HG02642 (cell line): ENCODE measurements at regions not wholly inside any gene's neighbourhood (a gene's known extent, or its start where the extent isn't known, plus 50 kb on each side); places are given as distances from the start of the nearest gene placed in this dataset.

ENCODE experiments used
- ATAC-seq: cut with Tn5 transposase; IDR thresholded peaks from one replicate; pipeline ENCODE4 v1.9.1; 2021; ENCODE audit warnings: mild to moderate bottlenecking; ENCODE audit not compliant: unreplicated experiment, poor library complexity

DNA sequence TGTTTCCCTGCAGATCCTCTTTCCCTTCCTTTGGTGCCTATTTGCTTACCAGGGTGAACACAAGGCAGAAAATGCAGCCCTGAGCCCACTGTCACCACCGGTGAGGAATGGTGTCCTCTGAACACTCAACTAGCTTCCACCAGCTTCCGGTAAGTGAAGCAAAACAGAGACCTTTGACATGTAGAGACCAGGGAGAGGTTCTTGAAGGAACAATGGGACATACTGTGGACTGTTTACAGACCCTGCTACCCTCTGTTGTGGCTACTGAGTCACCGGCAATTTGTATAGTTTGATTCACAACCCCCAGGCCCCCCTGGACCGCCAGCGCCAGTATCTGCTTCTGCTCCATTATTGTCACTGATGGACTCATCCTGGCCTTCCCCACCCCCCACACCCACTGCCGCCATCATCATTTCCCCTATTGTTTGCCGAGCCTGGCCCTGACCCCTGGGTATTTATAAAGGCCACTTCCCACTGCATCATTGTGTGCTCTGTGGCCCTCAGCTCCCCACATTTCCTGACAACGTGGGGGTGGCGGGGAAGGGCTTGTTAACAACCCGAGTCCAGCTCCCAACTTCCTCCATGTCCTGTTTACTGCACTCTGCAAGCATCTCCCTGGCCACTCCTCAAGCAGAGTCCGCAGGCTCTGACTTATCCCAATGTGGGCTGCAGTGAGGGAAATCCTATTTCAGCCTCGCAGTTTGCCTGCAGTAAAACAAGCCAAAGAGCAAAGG lies 252.9 kb downstream of the ETS1 start:
- no peak for ATAC-seq

GRCh38 chr11:128331317-128331716 lies 256.0 kb downstream of the ETS1 start:
- no peak for ATAC-seq

GRCh38 chr11:128330203-128330602 lies 257.2 kb downstream of the ETS1 start:
- no peak for ATAC-seq

DNA sequence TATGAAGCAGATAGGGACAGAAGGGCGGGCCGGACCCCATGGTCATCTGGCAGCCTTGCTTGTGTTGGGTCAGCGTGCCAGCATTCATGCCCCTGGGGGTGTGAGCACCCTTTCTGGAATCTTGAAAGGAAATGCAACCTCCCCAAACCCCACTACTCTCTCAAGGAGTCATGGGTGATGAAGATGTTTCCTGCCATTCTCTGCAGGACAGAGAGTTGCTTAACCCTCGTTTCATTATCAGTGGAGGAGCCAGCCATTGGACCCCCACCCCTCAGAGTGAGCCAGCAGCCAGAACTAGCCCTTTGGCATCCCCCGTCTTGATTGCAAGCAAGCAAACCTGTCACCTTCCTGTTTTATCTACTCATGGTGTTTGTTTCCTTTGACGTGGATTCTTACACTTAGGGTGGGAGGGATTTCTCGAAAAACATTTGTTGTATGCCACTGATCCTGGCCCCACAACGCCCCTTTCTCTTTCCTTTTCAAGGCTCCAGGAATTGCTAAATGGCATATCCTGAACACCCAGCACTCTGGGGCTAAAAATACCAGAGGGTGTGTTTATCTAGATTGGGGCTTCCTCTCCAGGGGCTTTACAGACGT lies 258.3 kb downstream of the ETS1 start:
- ATAC-seq: no peak

- no peak for ATAC-seq
Measured at GRCh38 chr11:128327274-128327673, 260.1 kb downstream of the ETS1 start.

DNA sequence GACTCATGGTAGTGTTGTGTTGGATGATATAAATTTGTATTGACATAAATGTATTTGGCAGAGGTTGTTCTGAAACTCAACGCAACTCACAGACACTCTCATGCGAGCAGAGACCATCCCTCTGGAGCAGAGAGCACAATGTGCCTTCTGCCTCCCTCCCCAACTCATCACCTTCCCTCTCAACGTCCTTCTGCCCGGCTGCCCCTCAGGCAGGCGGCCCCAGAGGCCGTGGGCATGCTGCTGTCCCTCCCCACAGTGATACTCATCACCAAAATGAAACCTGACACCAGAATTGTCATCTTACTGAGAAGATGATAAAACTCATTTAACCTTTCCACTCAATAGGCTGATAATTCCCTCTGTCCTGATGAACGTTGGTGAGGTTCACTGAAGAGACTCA lies 260.6 kb downstream of the ETS1 start:
- no peak for ATAC-seq

DNA sequence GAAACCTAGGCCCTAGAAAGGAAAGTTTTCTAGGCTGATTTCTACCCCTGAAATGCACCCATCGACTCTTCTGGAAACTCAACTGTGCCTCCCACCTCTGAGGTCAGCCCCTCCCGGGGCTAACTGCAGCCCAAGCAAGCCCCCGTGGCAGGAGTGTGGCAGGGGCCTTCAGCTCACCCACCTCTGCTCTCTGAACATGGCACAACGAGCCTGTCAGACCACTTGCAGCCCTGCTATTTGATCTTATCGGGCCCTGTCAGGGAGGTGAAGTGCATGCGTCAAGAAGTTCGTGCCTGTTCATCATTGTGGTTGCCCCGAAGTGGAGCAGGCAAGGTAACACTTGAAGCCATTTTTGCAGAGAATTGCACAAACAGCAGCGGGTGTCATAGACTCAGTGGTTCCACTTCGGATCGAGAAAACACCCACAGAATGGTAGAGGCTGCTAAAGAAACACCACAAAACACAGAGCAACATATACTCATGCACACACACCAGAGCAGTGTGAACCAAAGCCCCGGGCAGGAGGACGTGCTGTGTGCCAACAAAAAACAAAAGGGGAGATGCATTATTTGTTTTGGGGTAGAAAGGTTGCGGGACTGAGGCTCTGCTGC lies 262.7 kb downstream of the ETS1 start:
- ATAC-seq: no peak

DNA sequence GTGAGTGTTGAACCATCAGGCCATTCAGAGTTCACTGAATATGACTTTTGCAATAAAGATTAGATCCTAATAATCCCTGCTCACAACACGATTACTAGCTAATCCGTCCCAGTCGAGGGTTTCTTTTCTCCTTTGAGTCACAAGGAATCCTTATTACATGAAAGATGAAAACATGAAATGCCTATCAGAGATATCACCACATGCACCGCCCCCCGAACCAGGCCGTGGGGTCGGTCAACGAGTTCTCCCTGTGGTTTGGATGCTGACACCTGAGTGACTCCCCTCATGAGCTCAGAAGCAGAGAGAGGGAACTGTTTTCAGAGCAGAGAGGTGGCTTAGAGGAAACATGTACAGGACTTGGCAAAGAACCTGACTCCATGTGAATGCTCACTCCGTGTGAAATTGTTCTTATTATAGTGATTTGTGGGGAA lies 263.3 kb downstream of the ETS1 start:
- no peak for ATAC-seq

GRCh38 chr11:128323381-128323780 lies 264.0 kb downstream of the ETS1 start:
- peak; percentile 41 for ATAC-seq

GRCh38 chr11:128318856-128319474 lies 268.4 kb downstream of the ETS1 start:
- peak; percentile 94 for ATAC-seq

DNA sequence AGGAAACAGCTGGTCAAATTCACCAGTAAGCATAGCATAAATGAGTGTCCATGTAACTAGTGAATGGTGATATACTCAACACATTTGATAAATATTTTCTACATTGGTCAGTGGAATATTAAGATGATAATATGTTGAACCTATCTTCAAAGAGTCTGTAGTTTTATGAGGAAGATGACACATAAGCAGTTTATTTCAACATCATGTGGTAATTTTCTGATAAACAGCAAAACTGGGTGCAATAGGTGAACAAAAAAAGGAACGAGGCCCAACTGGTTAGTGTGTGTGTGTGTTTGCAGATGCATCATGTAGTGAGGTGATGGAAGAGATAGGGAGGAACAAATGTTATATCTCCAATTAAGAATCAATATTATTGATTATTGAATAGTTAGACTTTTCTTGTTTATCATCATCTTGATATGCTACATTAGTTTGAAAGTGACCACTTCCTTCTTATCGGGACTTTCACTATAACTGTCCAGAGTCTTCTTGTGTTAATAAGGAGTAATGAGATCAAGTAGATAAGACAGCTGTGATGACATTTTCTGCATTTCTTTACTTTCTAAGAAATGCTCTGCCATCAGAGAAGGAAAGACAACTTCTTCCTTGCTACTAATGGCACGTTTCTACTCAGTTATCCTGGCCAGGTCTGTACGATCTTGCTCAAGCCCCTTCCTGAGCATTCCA lies 270.7 kb downstream of the ETS1 start:
- no peak for ATAC-seq

GRCh38 chr11:128315933-128316332 lies 271.4 kb downstream of the ETS1 start:
- no peak for ATAC-seq

DNA sequence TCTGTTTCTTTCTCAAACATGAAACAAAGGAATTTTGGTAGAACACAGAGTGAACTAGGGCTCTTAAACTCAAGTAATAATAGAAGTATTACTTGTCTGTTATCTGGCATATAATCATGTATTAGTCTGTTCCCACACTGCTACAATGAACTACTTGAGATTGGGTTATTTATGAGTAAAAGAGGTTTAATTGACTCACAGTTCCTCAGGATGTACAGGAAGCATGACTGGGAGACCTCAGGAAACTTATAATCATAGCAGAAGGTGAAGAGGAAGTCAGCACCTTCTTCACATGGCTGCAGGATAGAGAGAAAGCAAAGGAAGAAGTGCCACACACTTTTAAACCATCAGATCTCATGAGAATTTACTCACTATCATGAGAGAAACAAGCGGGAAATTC lies 273.4 kb downstream of the ETS1 start:
- ATAC-seq: no peak

DNA sequence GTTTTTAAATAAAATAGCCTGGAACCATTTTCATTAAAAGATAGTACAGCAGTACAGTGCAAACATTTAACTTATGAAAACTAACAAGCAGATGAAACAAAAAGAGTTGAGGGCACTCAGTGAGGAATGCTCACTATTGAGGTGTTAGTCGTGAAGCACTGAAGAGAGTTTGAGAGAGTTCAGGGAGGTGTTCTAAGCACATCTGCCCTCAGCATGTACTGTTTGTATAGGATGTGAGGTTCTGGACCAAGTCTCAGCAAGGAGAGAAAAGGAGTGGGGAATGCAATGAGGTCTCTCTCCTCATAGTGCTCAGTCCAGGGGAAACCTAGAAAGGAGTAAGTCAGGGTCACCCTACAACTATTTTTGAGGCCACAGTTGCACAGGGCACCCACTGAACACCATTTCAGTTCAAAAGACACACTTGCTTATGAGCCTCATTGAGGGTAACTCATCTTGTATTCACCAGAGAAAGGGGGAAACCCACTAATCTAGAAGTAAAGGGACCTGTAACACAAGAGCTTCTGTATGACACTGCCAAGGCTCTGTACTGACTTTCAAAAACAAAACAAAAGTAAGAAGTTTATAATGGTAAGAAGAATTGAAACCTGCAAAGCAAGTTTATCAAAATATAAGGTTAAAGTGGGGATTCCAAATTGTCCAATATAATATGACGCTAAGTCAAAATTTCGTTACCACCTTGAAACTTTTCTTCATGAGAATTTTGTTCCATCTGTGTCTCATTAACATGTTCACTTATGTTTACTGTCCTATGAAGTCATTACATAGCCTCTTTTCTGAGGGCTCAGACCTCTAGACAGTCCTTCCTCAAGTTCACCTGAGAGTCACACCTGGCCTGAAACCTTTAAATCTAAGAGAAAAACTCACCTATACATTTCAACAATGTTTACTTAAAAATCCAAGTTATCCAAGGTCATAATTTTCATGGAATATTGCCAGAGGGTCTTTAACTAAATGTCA lies 275.3 kb downstream of the ETS1 start:
- ATAC-seq: peak; percentile 78

DNA sequence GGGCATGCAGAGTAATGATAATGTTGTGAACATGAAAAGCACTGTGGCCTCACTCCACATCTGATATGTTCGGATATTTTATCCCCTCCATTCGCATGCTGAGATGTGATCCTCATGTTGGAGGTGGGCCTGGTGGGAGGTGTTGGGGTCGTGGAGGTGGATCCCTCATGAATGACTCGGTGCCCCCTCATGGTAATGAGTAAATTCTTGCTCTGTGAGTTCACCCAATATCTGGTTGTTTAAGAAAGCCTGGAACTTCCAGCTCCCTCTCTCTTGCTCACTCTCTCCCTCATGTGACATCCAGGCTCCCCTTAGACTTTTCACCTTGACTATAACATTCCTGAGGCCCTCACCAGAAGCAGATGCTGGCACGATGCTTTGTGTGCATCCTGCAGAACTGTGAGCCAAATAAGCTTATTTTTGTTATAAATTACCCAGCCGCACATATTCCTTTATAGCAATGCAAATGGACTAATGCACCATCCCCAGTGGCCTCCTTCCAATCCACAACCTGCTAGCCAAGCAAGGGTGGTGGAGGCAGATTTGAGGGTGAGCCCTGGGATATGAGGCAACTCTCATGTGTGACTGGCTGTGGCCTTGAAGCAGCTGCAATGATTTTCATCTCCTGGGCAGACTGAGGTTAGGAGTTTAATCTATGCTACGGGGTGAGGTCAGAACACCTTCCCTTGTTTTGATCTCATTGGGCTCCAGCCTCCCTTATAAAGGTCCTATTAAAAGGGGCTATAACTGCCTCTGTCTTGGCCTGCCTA lies 276.5 kb downstream of the ETS1 start:
- no peak for ATAC-seq

- no peak for ATAC-seq
Measured at GRCh38 chr11:128310005-128310404, 277.4 kb downstream of the ETS1 start.

DNA sequence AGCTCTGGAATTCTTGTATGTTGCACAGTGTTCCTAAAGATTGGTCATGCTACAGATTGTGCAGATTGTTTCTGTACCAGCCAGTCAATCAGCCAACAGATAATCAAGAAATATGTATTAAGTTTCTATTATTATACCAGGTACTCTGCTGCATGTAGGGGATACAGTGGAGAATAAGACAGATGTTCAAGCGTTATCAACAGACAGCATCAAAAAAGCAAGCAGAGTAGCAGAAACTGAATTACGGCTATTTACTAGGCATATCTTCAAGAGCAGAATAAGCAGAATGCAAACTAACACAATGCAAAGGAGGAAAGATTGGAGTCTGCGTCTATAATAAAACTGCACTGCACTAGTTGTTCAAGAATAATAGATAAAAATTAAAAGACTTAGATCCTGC lies 278.6 kb downstream of the ETS1 start:
- no peak for ATAC-seq

- ATAC-seq: no peak
Measured at GRCh38 chr11:128305588-128305987, 281.8 kb downstream of the ETS1 start.
